Activated CD8-positive, alpha-beta T cell treated with anti-CD3 and anti-CD28 coated beads for 36 hours (primary cell): ENCODE measurements at regions not wholly inside any gene's neighbourhood (a gene's known extent, or its start where the extent isn't known, plus 50 kb on each side); places are given as distances from the start of the nearest gene placed in this dataset.

ENCODE experiments used
- ATAC-seq: fragments of 200-7000 bp; cut with Tn5 transposase; one replicate; pipeline ENCODE4 v1.10.0; 2021; ENCODE audit warnings: mild to moderate bottlenecking, moderate library complexity
- CTCF ChIA-PET: fragments of 350-600 bp; sonication (Branson Sonifier 250); formaldehyde crosslinking; loops from one replicate; lab custom pipeline; 2021; ENCODE audit warnings: antibody characterized with exemption; lab: Charles Lee
- POLR2A ChIA-PET: fragments of 350-600 bp; sonication (Branson Sonifier 250); formaldehyde crosslinking; loops from one replicate; lab custom pipeline; 2021; ENCODE audit warnings: antibody characterized with exemption; lab: Charles Lee
- DNase-seq: peaks from one replicate; pipeline ENCODE4 v3.0.0-alpha.2; 2020
- H3K27ac Mint-ChIP-seq: one replicate; pipeline ENCODE4 v1.8.0; 2021; ENCODE audit warnings: mild to moderate bottlenecking, mixed read lengths
- H3K27me3 Mint-ChIP-seq: one replicate; pipeline ENCODE4 v1.8.0; 2021; ENCODE audit warnings: mixed read lengths
- H3K36me3 Mint-ChIP-seq: one replicate; pipeline ENCODE4 v1.8.0; 2021; ENCODE audit warnings: low read depth, mixed read lengths
- H3K4me1 Mint-ChIP-seq: one replicate; pipeline ENCODE4 v1.8.0; 2021; ENCODE audit warnings: low read depth, mixed read lengths
- H3K4me3 Mint-ChIP-seq: one replicate; pipeline ENCODE4 v1.8.0; 2021; ENCODE audit warnings: mild to moderate bottlenecking, moderate library complexity, mixed read lengths
- H3K9me3 Mint-ChIP-seq: one replicate; pipeline ENCODE4 v1.8.0; 2021; ENCODE audit warnings: mixed read lengths
- CTCF ChIP-seq: fragments of 200-600 bp; IDR thresholded peaks from one replicate; pipeline ENCODE4 v1.8.0; 2022; ENCODE audit warnings: antibody characterized with exemption, mild to moderate bottlenecking
- intact Hi-C: fragments of 100-400 bp; cut with micrococcal nuclease; formaldehyde crosslinking; loops from one replicate; pipeline ENCODE4 v1.10.0; 2022

GRCh38 chr10:1938317-1938716 is 201.0 kb upstream of the ADARB2 start:
- Mint-ChIP-seq H3K4me1 (peaks cover 25% of the 10 kb centered on the region), H3K36me3 (peaks cover 2% of the 10 kb centered on the region), H3K4me3 (peak overlapping the region; percentile 37), H3K9me3 (peaks cover 6% of the 10 kb centered on the region), H3K27me3 (no peaks in the 10 kb centered on the region), H3K27ac (peak overlapping the region; percentile 90)
- ATAC-seq (peak; percentile 9), DNase-seq (peak; percentile 45)
- POLR2A ChIA-PET, result no interaction called here
- CTCF ChIA-PET, result no interaction called here
- intact Hi-C loops, result no loop called here
- TF ChIP-seq CTCF, result no peak

GRCh38 chr10:1935912-1936311 is 198.6 kb upstream of the ADARB2 start:
- POLR2A ChIA-PET, result no interaction called here
- Mint-ChIP-seq H3K9me3 (peaks cover 6% of the 10 kb centered on the region), H3K36me3 (peaks cover 2% of the 10 kb centered on the region), H3K4me1 (peaks cover 24% of the 10 kb centered on the region), H3K27ac (no peak overlapping the region), H3K27me3 (no peaks in the 10 kb centered on the region), H3K4me3 (no peak overlapping the region)
- TF ChIP-seq CTCF, result no peak
- DNase-seq, result no peak
- CTCF ChIA-PET, result no interaction called here
- no peak for ATAC-seq
- intact Hi-C loops, result no loop called here

GRCh38 chr10:1933215-1933614 is 195.9 kb upstream of the ADARB2 start:
- POLR2A ChIA-PET, result no interaction called here
- no peak for TF ChIP-seq CTCF
- ATAC-seq (no peak), DNase-seq (no peak)
- Mint-ChIP-seq H3K36me3 (no peaks in the 10 kb centered on the region), H3K4me3 (no peak overlapping the region), H3K4me1 (peaks cover 10% of the 10 kb centered on the region), H3K27ac (no peak overlapping the region), H3K9me3 (no peaks in the 10 kb centered on the region), H3K27me3 (no peaks in the 10 kb centered on the region)
- intact Hi-C loops, result no loop called here
- CTCF ChIA-PET, result no interaction called here

- Mint-ChIP-seq H3K27ac (no peak overlapping the region), H3K9me3 (no peaks in the 10 kb centered on the region), H3K27me3 (no peaks in the 10 kb centered on the region), H3K4me1 (peaks cover 9% of the 10 kb centered on the region), H3K36me3 (no peaks in the 10 kb centered on the region), H3K4me3 (no peak overlapping the region)
- ChIA-PET POLR2A (no interaction called here), CTCF (no interaction called here)
- TF ChIP-seq CTCF, result no peak
- intact Hi-C loops, result no loop called here
- DNase-seq, result no peak
- ATAC-seq, result no peak
Observed at GRCh38 chr10:1932692-1933094, 195.4 kb upstream of the ADARB2 start.

- Mint-ChIP-seq H3K4me1 (peaks cover 9% of the 10 kb centered on the region), H3K27me3 (no peaks in the 10 kb centered on the region), H3K36me3 (no peaks in the 10 kb centered on the region), H3K9me3 (no peaks in the 10 kb centered on the region), H3K27ac (no peak overlapping the region), H3K4me3 (no peak overlapping the region)
- ATAC-seq (no peak), DNase-seq (no peak)
- no peak for TF ChIP-seq CTCF
- CTCF ChIA-PET, result no interaction called here
- POLR2A ChIA-PET, result no interaction called here
- intact Hi-C loops, result no loop called here
Observed at GRCh38 chr10:1928606-1929005, 191.3 kb upstream of the ADARB2 start.
